Panc1 (cell line): ENCODE measurements at regions not wholly inside any gene's neighbourhood (a gene's known extent, or its start where the extent isn't known, plus 50 kb on each side); places are given as distances from the start of the nearest gene placed in this dataset.

Source experiments
- ATAC-seq: fragments of 200-7000 bp; cut with Tn5 transposase; 2 replicates; pipeline ENCODE4 v1.9.1; 2020; ENCODE audit warnings: mild to moderate bottlenecking, moderate library complexity
- BruUV-seq: library from RNA; stranded (reverse); fragments of 400-500 nt; replicated peaks from 2 replicates; lab custom pipeline; 2021; lab: Mats Ljungman, UMichigan
- CTCF ChIA-PET: fragments of 300-600 bp; sonication (Branson Sonifier 250); formaldehyde crosslinking; loops from one replicate; lab custom pipeline; 2022; ENCODE audit warnings: antibody characterized with exemption; lab: Charles Lee
- POLR2A ChIA-PET: fragments of 300-600 bp; sonication (Branson Sonifier 250); formaldehyde crosslinking; loops from one replicate; lab custom pipeline; 2022; ENCODE audit warnings: antibody characterized with exemption; lab: Charles Lee
- DNase-seq: peaks from one replicate; pipeline ENCODE4 v3.0.0-alpha.2; 2010; ENCODE audit warnings: low read depth, low spot score
- H3K27ac ChIP-seq: 2 replicates; pipeline ENCODE4 v1.5.1; 2011; ENCODE audit warnings: mild to moderate bottlenecking, low read length, inconsistent platforms
- H3K27me3 ChIP-seq: fragments of 200-500 bp; sonication (Bioruptor generic); 2 replicates; pipeline ENCODE4 v1.6.0; 2014; ENCODE audit warnings: low read length, inconsistent platforms; ENCODE audit not compliant: control insufficient read depth, insufficient read depth
- H3K36me3 ChIP-seq: fragments of 200-500 bp; sonication (Bioruptor generic); 2 replicates; pipeline ENCODE4 v1.5.1; 2014; ENCODE audit warnings: inconsistent platforms, mild to moderate bottlenecking, low read length, moderate library complexity; ENCODE audit not compliant: control insufficient read depth, insufficient read depth
- H3K4me1 ChIP-seq: 2 replicates; pipeline ENCODE4 v1.5.1; 2011; ENCODE audit warnings: inconsistent platforms, mild to moderate bottlenecking, low read length, moderate library complexity; ENCODE audit not compliant: control insufficient read depth, insufficient read depth
- H3K4me3 ChIP-seq, 2 experiments: 2 replicates each; pipeline ENCODE4 v1.5.1; 2011 to 2012; ENCODE audit warnings: low read depth in 2 of 2, low read length in 2 of 2, mild to moderate bottlenecking in 2 of 2, inconsistent platforms in 1 of 2, moderate library complexity in 1 of 2
- H3K9me3 ChIP-seq: fragments of 200-500 bp; sonication (Bioruptor generic); 2 replicates; pipeline ENCODE4 v1.5.1; 2014; ENCODE audit warnings: low read depth, mild to moderate bottlenecking, inconsistent platforms, low read length, moderate library complexity; ENCODE audit not compliant: control insufficient read depth, insufficient read depth
- CTCF ChIP-seq: fragments of 450-650 bp; IDR thresholded peaks from 2 replicates; pipeline ENCODE4 v1.5.1; 2017; ENCODE audit warnings: mild to moderate bottlenecking
- POLR2AphosphoS5 ChIP-seq: IDR thresholded peaks from 2 replicates; pipeline ENCODE4 v1.6.1; 2012; ENCODE audit warnings: mild to moderate bottlenecking, low read depth, low read length, moderate library complexity
- REST ChIP-seq, 2 experiments: IDR thresholded peaks; 2 replicates each; pipeline ENCODE4 v1.6.1; 2011 to 2012; ENCODE audit warnings: low read depth in 2 of 2, control low read depth in 1 of 2, low read length in 1 of 2, mild to moderate bottlenecking in 1 of 2, moderate library complexity in 1 of 2; ENCODE audit not compliant: insufficient read depth in 1 of 2
- SIN3A ChIP-seq: IDR thresholded peaks from 2 replicates; pipeline ENCODE4 v1.6.1; 2012; ENCODE audit warnings: low read depth, mild to moderate bottlenecking, low read length, moderate library complexity, borderline replicate concordance; ENCODE audit not compliant: insufficient read depth
- TCF7L2 ChIP-seq: IDR thresholded peaks from 2 replicates; pipeline ENCODE4 v1.6.1; 2011; ENCODE audit warnings: mild to moderate bottlenecking, low read depth, low read length, inconsistent platforms
- in situ Hi-C: cut with HindIII; loops from 2 replicates; pipeline ENCODE4 v1.10.0; 2016; ENCODE audit warnings: low sequenced_read_pairs, low pct_unique_long_range_greater_than_20kb
- intact Hi-C: fragments of 100-400 bp; cut with micrococcal nuclease; formaldehyde crosslinking; loops from one replicate; pipeline ENCODE4 v1.10.0; 2022; ENCODE audit not compliant: unreplicated experiment

DNA sequence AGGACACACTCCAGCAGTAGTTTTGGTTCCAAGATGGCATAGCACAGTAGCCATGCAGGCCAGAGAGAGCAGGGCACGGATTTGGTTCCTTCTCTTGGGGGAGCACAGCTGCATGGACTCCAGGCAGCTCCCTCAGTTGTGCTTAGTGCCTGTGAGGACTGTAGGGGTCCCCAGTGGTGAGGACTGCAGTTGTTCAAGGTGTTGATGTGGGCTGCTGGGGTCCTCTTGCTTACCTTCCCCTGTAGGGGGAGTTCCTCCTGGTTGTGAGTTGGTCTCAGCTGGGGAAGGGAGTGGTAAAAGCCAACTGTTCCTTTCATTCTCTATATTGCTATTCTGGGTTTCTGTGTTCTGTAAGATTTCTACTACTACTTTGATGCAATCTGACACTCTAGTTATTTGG lies 606.5 kb downstream of the MAGEB5 start:
- Histone ChIP-seq H3K9me3 (no peaks in the 10 kb centered on the region), H3K36me3 (no peaks in the 10 kb centered on the region), H3K27me3 (no peaks in the 10 kb centered on the region), H3K4me3 (no peak overlapping the region), H3K4me1 (no peaks in the 10 kb centered on the region), H3K27ac (no peak overlapping the region)
- ChIA-PET POLR2A (no interaction called here), CTCF (no interaction called here)
- ATAC-seq (no peak), DNase-seq (no peak)
- in situ Hi-C loops = no loop called here
- BruUV-seq = no TSS peak
- intact Hi-C loops = no loop called here
- no peak for TF ChIP-seq CTCF
- TF ChIP-seq SIN3A = no peak
- TF ChIP-seq REST (IDR thresholded peaks at IDR 0.05; ENCODE audit: insufficient read depth in 1 of 2, low read depth in 2 of 2, low read length in 1 of 2) = no peak
- TF ChIP-seq POLR2AphosphoS5 = no peak
- TF ChIP-seq TCF7L2 = no peak

- in situ Hi-C loops = no loop called here
- intact Hi-C loops = no loop called here
- Histone ChIP-seq H3K4me3 (no peak overlapping the region), H3K4me1 (no peaks in the 10 kb centered on the region), H3K9me3 (no peaks in the 10 kb centered on the region), H3K27me3 (no peaks in the 10 kb centered on the region), H3K27ac (no peak overlapping the region), H3K36me3 (no peaks in the 10 kb centered on the region)
- ATAC-seq (no peak), DNase-seq (no peak)
- no TSS peak for BruUV-seq
- no peak for TF ChIP-seq POLR2AphosphoS5
- no peak for TF ChIP-seq SIN3A
- no peak for TF ChIP-seq REST (IDR thresholded peaks at IDR 0.05; ENCODE audit: insufficient read depth in 1 of 2, low read depth in 2 of 2, low read length in 1 of 2)
- peak; percentile 60 for TF ChIP-seq TCF7L2
- no peak for TF ChIP-seq CTCF
- ChIA-PET CTCF (no interaction called here), POLR2A (no interaction called here)
These were observed 573.8 kb downstream of the MAGEB5 start for GRCh38 chrX:26789751-26790150.
